ENCODE measurements at regions not wholly inside any gene's neighbourhood (a gene's known extent, or its start where the extent isn't known, plus 50 kb on each side); places are given as distances from the start of the nearest gene placed in this dataset.

DNA sequence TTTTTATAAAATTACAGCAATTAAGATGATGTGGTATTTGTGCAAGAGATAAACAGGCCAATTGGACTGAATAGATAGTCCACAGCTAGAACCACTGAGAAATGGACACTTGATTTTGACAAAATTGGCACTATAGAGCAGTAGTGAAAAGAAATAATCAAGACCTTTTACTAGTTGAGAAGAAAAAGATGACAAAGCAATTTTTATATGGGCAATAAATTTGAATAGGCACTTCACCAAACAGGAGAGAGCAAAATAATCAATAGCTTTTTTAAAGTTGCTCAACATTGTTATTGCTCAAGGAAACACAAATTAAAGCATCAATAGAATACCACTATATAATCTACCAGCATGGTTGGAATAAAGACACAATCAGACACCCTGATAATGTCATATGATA, 193.5 kb upstream of the FTMT start:
- TF ChIP-seq, protein P1, sequence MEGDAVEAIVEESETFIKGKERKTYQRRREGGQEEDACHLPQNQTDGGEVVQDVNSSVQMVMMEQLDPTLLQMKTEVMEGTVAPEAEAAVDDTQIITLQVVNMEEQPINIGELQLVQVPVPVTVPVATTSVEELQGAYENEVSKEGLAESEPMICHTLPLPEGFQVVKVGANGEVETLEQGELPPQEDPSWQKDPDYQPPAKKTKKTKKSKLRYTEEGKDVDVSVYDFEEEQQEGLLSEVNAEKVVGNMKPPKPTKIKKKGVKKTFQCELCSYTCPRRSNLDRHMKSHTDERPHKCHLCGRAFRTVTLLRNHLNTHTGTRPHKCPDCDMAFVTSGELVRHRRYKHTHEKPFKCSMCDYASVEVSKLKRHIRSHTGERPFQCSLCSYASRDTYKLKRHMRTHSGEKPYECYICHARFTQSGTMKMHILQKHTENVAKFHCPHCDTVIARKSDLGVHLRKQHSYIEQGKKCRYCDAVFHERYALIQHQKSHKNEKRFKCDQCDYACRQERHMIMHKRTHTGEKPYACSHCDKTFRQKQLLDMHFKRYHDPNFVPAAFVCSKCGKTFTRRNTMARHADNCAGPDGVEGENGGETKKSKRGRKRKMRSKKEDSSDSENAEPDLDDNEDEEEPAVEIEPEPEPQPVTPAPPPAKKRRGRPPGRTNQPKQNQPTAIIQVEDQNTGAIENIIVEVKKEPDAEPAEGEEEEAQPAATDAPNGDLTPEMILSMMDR (conservative IDR thresholded peaks at IDR 0.05): no peak
- TF ChIP-seq EZH2 (IDR thresholded peaks at IDR 0.05; ENCODE audit: low read depth): no peak
